Islet precursor cell (in vitro differentiated cells): ENCODE measurements at regions not wholly inside any gene's neighbourhood (a gene's known extent, or its start where the extent isn't known, plus 50 kb on each side); places are given as distances from the start of the nearest gene placed in this dataset.
A peak's percentile ranks its signal among the peaks of the same experiment; 100 is the strongest.

Source experiments
- DNase-seq: peaks from one replicate; pipeline ENCODE4 v3.0.0-alpha.2; 2018

DNA sequence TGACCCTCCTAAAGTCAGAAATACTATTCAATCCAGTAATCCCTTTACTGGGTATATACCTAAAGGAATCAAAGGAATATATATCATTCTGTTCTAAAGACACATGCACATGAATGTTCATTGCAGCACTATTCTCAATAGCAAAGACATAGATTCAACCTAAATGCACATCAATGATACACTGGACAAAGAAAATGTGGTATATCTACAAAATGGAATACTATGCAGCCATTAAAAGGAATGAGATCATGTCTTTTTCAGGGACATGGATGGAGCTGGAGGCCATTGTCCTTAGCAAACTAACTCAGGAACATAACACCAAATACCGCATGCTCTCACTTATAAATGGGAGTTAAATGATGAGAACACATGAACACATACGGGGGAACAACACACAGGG, 306.0 kb upstream of the EPHA5 start:
- DNase-seq: no peak

DNA sequence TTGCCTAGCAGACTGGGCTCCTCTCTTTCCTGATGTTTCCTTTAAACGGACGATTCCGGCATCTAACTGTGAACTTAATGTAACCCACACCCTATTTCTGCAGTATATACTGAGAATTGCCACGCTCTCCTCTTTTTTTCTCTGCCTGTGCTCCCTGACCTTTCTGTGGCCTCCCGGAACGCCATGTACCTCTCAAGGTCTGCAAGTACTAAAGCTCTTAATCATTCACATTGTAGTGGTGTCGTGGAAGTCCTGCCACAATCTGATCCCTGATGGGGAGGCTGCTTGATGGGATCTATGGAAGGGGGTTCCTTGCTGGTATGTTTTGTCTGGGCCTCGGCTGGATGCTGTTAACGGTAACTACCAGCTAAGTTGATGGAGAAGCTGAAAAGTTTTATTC, 302.9 kb upstream of the EPHA5 start:
- no peak for DNase-seq

DNA sequence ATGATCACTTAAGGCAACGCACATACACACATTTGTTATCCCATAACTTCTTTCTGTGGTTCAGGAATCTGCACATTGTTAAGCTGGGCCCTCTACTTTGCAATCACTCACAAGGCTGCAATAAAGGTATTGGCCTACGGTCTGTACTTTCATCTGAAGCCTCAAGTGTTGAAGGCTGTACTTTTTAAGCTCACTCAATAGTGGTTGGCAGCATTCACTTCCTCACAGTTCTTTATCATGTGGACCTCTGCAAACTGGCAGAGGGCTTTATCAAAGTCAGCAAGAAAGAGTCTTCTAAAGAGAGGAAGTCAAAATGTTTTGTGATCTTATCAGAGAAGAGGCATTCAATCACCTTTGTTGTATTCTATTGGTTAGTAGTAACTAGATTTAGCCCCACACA, 301.4 kb upstream of the EPHA5 start:
- DNase-seq: no peak

DNA sequence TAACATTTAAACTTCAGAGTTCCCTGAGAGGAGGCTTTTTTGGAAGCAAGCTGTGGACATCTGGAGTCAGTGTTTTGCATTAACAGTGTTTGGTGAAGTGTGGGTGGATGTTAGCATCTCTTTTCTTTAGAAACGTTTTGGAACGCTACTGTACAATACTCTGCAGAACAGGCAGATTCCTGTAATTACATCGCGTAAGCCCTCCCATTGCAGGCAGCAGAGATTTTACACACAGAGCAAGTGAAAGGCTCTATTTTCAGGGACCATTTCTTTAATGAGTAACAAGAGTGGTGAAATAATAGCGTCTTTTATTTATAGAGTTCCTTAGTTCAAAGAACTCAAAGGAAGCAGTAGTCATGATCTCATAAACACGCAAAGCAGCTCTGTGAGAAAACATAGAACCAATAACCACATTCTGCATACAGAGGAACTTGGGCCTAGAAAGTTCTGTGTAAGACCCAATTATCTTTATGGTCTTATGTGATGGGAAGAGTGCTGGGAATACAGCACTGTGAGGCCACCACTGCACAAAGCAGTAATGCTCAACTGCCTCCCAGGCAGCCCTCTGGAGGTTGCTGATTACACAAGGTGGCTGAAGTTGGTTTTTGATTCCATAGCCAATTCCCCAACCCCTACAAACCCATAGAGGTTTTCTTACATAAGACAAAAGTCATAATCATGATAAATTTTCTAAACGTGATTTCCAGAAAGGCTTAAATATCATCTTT, 298.7 kb upstream of the EPHA5 start:
- no peak for DNase-seq

DNA sequence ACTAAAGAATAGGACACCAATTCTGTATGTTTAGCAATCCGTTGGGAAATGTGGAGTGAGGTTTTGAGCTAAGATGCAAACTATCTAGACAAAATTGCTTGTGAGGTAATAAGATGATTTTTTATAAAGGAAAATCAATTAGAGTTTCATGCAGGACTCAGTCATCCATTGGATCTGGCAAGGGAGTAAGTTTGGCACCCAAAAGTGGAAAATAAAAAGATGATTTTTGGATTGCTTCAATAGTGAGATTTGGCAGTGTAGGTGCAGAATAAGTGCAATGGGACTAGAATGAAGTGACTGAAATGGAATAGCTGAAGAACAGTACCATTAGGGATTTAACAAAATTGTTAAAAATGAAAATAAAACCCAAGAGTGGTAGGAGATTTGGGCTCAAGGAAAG, 290.5 kb upstream of the EPHA5 start:
- no peak for DNase-seq

DNA sequence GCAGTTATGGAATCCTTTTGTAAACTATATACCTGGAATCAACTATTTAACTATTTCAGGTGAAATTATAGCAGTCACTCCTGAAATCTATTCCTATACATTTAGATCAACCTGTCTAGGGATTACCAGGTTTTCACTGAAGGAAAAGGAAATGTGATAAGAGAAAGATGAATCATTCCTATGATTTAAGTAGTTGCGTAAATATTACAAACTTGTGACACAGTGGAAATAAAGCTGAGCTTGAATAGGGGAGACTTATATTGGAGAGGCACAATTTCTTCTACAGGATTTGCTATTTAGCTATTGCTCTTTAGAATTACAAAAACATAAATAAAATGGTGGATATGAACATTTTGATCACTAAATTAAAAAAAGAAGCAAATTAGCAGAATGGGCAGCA, 284.1 kb upstream of the EPHA5 start:
- DNase-seq: no peak

DNA sequence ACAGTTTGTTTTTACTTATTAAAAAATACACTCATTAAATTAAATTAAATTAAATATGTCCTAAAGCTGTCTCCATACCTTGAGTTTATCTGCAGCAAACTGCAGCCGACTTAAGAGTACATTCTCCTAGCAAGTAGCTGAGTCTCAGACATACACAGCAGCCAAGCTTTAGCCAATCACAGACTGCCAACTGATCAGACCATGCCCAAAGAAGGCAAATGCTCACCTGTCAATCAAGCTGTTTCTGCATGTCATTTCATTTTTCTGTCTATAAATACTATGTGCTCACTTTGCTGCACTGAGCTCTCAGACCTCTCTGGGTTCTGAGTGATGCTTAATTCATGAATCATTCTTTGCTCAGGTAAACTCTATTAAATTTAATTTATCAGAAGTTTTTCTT, 280.9 kb upstream of the EPHA5 start:
- DNase-seq: no peak

DNA sequence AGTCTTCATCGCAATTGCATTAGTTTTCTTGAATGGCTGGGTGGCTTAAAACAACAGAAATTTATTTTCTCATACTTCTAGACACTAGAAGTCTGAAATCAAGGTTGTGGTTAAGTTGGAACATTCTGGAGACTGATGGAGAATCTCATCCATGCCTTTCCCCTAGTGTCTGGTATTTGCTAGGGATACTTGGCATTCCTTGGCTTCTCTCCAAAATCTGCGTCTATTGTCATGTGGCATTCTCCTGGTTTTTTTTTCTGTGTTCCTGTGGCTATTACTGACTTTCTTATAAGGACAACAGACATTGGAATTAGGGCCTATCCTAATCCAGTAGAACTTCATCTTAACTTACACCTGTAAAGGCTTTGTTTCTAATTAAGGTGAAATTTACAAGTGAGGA, 272.8 kb upstream of the EPHA5 start:
- DNase-seq: peak; percentile 64

DNA sequence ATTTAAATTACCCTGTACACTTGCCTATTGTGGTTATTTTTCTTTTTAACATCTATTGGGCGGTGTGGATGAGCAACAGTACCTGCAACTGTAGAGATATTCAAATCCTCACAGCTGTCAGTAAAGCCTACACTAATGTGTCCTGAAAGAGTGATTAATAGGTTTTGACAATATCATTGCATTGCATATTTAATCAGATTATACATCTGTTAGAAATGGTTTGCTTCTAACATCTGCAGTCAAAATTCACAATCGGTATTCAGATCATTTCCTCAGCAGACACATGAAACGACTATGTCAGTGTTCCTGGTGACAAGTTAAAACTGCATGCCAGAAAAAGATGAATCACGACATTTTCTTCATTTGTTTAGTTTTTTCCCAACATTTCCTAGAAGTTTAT, 254.6 kb upstream of the EPHA5 start:
- no peak for DNase-seq

DNA sequence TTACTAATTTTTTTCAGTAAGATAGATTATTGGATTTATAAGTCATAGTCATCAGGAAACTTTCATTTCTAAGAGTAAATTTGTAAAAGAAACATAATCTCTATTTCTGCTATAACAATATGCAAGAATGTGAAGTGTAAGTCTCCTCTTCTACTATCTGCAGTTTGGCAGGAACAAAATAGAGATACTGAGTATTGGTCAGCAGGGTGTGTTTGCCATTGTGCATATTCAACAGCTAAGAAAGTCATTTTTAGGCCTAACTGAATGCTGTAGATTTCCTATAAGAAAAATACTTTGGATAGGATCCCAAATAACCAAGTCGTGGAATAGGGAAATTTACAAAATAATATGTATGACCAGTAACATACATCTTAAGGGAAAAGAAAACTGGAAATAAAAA, 253.3 kb upstream of the EPHA5 start:
- DNase-seq: no peak

DNA sequence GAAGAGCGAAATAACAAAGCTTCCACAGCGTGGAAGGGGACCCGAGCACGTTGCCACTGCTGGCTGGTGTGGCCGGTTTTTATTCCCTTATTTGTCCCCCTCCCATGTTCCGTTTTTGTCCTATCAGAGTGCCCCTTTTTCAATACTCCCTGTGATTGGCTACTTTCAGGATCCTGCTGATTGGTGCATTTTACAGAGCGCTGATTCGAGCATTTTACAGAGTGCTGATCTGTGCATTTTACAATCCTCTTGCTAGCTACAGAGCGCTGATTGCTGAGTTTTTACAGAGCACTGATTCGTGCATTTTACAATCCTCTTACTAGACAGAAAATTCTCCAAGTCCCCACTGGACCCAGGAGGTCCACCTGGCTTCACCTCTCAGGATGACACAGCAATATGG, 250.9 kb upstream of the EPHA5 start:
- DNase-seq: no peak

DNA sequence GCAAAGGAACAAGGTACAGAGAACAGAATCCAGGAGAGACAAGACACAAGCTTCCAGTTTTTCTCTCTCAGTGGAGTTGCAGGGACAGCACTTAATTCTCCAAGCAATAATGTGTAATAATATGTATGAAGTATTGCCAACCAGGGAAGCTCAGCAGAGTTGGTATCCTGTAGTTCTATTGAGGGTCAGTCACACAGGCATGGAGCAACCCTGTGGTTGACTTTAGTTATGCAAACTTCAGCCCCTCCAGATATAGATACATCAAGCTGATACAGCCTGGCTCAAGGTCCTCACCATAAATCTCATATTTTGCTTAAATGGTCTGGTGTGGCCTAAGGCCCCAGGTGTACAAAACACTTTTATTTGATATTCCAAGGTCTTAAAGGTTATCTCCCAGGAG, 248.6 kb upstream of the EPHA5 start:
- DNase-seq: no peak

DNA sequence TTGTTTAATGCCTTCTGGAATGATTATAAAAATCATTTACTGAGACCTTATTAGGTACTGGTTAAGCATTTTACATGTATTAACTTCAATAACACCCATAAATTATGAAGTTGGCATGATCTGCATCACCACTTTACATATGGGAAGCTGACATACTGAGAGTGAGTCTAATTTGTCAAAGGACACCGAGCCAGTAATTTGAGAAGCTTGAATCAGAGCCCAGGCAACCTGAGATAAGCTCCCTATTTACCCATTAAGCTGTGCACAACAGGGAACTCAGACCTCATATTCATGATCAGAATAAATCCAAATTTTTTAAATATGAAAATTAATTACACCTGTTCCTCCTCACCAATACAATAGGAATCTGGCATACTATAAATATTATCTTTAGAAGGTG, 247.9 kb upstream of the EPHA5 start:
- DNase-seq: no peak

DNA sequence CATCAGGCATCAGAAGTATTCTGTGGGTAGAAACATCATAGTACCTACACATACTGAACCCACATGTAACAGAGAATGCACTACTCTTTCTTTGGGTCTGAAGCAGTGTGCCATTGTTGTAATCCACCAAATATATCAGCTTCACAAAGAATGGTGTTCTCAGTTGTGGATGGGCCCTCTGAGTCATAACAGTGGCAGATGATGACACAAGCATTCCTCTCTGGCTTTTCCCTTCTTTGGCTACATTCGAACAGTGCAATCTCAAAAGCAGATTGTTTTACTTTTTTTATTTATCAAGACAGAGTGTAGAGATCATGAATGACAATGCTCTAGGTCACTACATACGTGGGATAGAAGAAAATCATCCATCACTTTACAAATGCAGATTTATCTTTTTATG, 247.2 kb upstream of the EPHA5 start:
- no peak for DNase-seq

DNA sequence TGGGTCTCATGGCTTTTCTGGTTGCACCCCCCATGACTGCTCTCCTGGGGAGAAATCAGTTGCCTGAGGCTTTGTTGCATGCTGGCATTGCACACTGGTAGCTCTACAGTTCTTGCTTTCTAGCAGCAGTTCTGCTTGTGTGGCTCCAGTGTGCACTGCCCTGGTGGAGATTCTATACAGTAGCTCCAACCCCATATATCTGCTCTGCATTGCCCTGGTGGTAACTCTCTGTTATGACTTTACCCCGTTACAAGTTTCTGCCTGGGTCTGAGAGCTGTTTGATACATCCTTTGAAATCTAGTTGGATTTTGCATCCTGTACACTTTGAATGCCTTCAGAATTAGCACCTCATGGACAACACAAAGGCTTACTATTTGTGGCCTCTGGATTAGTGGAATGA, 241.4 kb upstream of the EPHA5 start:
- no peak for DNase-seq

DNA sequence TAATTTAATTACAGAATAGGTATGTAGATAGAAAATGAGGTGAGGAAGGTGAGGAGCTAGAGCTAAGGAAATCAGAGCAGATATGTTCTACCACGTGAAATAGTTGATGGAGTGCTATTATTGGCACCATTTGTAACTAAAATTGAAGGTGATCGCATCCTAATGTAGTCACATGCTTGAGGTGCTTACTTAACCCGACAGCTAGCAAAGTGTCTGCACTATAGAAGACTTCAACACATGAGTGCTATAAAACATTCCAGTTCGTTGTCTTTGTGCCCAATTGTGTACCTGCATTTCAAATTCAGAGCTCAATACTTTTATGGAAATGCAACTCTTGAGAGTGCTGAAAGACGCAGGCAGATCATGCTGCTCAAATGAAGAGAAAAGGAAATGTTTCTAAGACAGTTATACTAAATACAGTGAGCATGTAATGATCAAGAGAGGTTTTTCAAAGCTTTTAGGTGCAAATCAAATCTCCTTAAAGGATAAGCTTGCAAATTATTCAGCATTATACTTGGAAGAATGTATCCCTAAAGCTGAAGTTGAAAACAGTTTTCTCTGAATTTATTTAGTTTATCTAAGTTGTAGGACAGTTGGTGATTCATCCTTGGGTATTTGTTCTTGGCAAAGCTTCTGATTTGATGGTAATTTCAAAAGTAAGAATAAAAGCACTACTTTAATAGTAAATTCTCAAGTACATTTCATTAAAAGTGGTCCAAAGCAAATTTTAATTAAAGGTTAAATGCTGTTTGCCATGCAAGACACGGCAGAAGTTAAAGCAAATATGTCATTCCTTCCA, 223.9 kb upstream of the EPHA5 start:
- DNase-seq: no peak

DNA sequence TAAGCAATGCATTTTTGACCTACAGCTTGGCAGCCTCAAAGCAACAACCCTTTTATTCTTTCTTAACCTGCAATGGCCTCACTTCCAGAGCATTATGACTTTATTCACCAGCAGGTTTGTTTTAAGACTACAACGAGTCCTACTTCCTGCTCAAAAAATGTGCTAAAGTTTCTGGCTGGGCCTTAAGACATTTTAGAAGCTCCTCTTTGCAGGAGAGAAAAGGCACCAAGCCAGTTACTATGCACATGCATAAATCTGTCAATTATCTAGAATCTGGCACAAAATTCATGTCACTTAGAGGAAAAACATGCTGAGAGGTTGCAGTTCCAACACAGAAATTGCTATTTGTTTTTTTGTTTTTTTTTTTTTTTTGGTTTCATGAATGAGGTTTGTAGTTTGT, 223.0 kb upstream of the EPHA5 start:
- no peak for DNase-seq

DNA sequence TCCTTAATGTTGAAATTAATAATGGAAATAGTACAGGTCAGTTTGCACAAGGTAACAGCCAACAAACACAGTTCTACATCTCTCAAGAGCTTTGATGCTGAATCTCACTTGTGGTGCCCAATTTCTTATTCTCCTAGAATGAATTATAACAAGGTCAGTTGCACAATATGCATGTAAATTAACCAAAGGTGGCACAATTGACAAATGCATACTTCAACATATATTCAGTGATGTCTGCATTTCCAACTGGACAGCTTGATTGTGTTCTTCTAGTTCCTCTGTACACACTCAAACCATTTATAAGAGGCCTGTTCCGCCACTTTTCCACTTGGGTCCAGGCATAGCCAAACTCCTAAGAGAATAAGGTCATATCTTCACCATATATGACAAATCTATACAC, 210.3 kb upstream of the EPHA5 start:
- DNase-seq: no peak

DNA sequence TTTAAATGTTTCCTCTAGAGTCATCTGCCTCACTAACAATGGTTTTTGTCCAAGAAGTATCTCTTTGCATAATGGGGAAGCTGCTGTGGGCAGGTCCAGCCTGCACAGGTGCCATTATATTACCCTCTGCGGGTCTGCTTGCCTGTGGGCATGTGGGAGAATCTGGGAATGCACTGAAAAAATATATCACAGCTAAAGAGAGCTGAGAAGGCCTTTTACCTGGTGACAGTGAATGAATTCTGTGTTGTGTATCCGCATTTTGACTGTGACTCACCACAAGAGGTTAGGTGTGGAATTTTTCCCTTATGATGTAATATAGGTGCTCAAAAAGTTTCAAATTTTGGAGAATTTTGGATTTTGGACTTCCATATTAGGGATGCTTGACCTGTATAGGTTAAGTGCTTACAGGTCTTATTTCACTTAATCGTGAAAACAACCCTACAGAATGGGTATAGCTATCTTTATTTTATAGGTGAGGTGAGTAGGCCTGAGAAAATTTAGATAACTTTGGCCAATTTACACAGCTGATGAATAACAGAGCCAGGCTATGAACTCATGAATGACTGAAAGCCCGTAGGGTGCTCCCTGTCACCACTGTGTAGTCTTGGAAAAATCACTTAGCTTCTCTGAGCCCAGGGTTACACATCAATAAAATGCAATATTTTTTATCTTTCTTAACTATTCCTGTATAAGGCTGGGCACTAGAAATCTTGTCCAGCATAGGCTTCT, 198.0 kb upstream of the EPHA5 start:
- DNase-seq: peak; percentile 75

DNA sequence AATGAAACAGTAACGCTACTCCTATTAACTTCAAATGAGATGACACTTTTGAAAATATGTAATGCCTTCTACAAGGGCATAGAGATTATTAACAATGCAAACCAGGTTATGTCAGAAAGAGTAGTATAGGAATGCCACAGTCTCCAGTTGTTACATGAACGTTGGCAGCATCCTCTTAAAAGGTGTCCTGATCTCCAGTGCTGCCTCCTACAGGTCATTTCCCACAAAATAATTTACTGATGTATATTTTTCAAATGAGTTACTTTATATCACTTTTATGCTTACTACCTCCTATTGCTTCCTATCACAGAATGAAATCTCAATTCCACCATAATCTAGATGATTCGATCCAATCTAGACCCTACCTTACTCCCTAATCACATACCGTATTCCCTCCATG, 195.2 kb upstream of the EPHA5 start:
- DNase-seq: no peak

DNA sequence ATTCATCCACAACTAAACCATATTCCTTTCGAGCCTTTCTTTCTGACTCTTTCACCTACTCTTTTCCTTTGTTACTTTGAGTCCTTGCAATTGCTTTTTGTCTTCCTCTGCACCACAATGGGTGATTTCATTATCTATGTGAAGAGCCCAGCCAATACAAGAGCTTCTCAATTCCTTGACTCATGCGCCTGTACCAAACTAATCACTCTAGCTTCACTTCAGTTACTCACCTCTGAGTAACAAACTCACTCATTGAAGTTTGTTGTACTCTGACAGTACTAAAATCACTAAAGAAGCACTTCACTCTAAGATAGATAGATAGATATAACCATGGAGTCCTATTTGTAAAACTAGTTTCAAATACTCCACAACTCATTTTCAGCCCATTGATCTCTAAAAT, 191.7 kb upstream of the EPHA5 start:
- no peak for DNase-seq

DNA sequence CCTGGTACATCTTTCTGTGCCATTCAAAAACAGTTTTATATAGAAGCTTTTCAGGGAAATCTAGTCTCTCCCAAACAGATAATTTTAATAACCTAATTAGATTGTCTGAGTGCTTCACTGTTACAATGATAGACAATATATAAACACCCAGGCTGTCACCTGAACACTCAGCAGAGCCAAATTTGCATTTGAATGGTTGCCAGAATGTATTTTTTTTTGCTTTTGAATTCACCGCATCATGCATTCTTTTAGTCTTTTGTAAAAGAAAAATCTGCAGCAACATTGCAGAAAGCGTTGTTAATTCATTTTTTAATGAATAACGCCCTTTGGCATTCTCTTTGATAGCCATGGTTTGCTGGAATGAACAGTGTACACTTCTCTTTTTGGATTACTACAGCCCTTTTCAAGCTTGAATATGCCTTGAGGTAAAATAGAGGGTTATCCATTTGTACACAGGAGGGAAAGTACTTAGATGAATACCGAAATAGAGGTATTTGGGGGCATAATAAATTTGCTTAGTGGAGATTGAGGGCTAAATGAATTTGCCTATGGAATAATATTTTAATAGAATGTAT, 175.0 kb upstream of the EPHA5 start:
- DNase-seq: no peak

DNA sequence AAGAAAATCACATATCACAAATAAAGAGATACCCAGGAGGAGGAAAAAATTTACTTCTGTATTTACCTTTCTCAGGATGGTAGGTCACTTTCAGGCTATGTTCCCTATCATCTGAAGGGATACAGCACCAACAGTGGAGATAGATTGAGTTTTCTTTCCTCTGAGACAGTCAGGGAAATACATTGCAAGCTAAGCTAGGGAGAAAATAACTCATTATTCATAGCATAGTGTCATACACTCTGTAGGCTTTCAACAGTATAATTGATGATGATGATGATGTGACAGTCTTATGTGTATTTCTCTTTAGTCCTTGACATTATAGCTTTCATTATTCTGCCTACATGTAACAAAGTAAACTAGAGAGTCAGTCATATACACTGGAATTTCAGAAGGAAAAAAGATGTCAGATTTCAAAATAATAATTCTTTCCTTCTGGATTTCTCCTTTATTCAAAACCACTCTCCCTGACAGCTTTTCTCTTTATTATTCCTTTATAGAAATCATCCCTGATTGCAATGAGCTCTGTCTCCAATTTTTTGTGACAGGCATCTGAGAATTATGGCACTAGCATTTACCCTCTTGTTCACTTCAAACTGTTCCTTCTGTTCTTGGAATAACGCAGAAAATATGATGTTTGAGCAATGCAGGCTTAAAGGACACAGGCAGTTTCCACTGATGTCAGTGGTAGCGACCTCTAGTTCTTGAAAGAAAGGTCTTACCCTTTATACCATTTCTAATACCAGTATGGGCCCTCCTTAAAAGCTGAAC, 169.1 kb upstream of the EPHA5 start:
- DNase-seq: no peak
